GM12878 (cell line): ENCODE measurements at regions not wholly inside any gene's neighbourhood (a gene's known extent, or its start where the extent isn't known, plus 50 kb on each side); places are given as distances from the start of the nearest gene placed in this dataset.

Source experiments
- ATAC-seq: fragments of 200-7000 bp; cut with Tn5 transposase; 3 replicates; pipeline ENCODE4 v1.9.1; 2020; ENCODE audit warnings: mild to moderate bottlenecking, moderate library complexity
- BruUV-seq: library from RNA; stranded (reverse); fragments of 400-500 nt; replicated peaks from 2 replicates; lab custom pipeline; 2021; lab: Mats Ljungman, UMichigan
- CTCF ChIA-PET: fragments of 300-600 bp; sonication (Branson Sonifier 250); formaldehyde crosslinking; extraction: SDS; loops from one replicate; lab custom pipeline; 2021; ENCODE audit warnings: inconsistent platforms; lab: Yijun Ruan, JAX
- POLR2A ChIA-PET: fragments of 350-600 bp; formaldehyde crosslinking; extraction: SDS; loops from one replicate; lab custom pipeline; 2021; ENCODE audit warnings: inconsistent platforms; lab: Charles Lee
- RAD21 ChIA-PET: fragments of 300-600 bp; sonication (Branson Sonifier 250); formaldehyde crosslinking; loops from one replicate; lab custom pipeline; 2023; ENCODE audit warnings: antibody characterized with exemption; ENCODE audit not compliant: unreplicated experiment; lab: Charles Lee
- SMC1A ChIA-PET: fragments of 300-600 bp; sonication (Branson Sonifier 250); formaldehyde crosslinking; loops from one replicate; lab custom pipeline; 2023; ENCODE audit not compliant: unreplicated experiment, uncharacterized antibody; lab: Charles Lee
- DNase-seq: peaks from one replicate; pipeline ENCODE4 v3.0.0-alpha.2; 2011; ENCODE audit warnings: low read depth, low spot score
- FAIRE-seq: peaks from 3 replicates; lab custom pipeline; 2011; peaks lifted over from hg19 to GRCh38; lab: Jason Lieb, UNC
- H2AFZ ChIP-seq: 2 replicates; pipeline ENCODE4 v1.6.0; 2011; ENCODE audit warnings: low read depth, low read length, control low read depth; ENCODE audit not compliant: control insufficient read depth
- H3K27ac ChIP-seq: 2 replicates; pipeline ENCODE4 v1.5.1; 2011; ENCODE audit warnings: control low read depth; ENCODE audit not compliant: control insufficient read depth, insufficient read depth
- H3K27me3 ChIP-seq, 2 experiments: replicated peaks in 1 of 2; 2 replicates each; pipeline versions ENCODE4 v1.6.0 to v1.6.1; 2011; ENCODE audit warnings: low read length in 1 of 2; ENCODE audit not compliant: control insufficient read depth in 2 of 2, insufficient read depth in 2 of 2
- H3K36me3 ChIP-seq, 2 experiments: 2 replicates each; pipeline ENCODE4 v1.5.1; 2011; ENCODE audit warnings: low read length in 1 of 2; ENCODE audit not compliant: control insufficient read depth in 2 of 2, insufficient read depth in 2 of 2
- H3K4me1 ChIP-seq: 2 replicates; pipeline ENCODE4 v1.6.1; 2011; ENCODE audit warnings: mild to moderate bottlenecking, low read length, moderate library complexity, mixed read lengths; ENCODE audit not compliant: control insufficient read depth, insufficient read depth
- H3K4me2 ChIP-seq: 2 replicates; pipeline ENCODE4 v1.6.0; 2011; ENCODE audit warnings: control low read depth; ENCODE audit not compliant: control insufficient read depth, insufficient read depth
- H3K4me3 ChIP-seq: fragments of 200-600 bp; sonication (generic); 2 replicates; pipeline ENCODE4 v1.5.1; 2016
- H3K79me2 ChIP-seq: 2 replicates; pipeline ENCODE4 v1.6.0; 2011; ENCODE audit warnings: low read length; ENCODE audit not compliant: control insufficient read depth, insufficient read depth
- H3K9ac ChIP-seq: 2 replicates; pipeline ENCODE4 v1.8.0; 2011; ENCODE audit warnings: low read length, control low read depth, mixed read lengths; ENCODE audit not compliant: control insufficient read depth, insufficient read depth
- H3K9me3 ChIP-seq: replicated peaks from 3 replicates; pipeline ENCODE4 v1.5.1; 2011; ENCODE audit warnings: mild to moderate bottlenecking, low read length; ENCODE audit not compliant: control insufficient read depth, insufficient read depth
- H4K20me1 ChIP-seq: 2 replicates; pipeline ENCODE4 v1.6.0; 2011; ENCODE audit not compliant: control insufficient read depth, insufficient read depth
- ASH2L ChIP-seq: fragments of 300-600, 200-600 bp; sonication (generic); IDR thresholded peaks from 2 replicates; pipeline ENCODE4 v1.6.1; 2017; ENCODE audit warnings: low read depth, mild to moderate bottlenecking, borderline replicate concordance
- ATF7 ChIP-seq: fragments of 450-650 bp; IDR thresholded peaks from 2 replicates; pipeline ENCODE4 v1.6.1; 2016; ENCODE audit warnings: low read depth, mild to moderate bottlenecking
- BCL11A ChIP-seq: IDR thresholded peaks from 2 replicates; pipeline ENCODE4 v1.6.1; 2011; ENCODE audit warnings: low read depth, low read length
- BMI1 ChIP-seq: fragments of 450-650 bp; IDR thresholded peaks from 2 replicates; pipeline ENCODE4 v1.6.1; 2016; ENCODE audit warnings: mild to moderate bottlenecking, moderate library complexity, borderline replicate concordance
- CEBPB ChIP-seq, 2 experiments: fragments of 150-350 bp in 1 of 2; IDR thresholded peaks; 2 replicates each; pipeline ENCODE4 v1.6.1; 2012 to 2014; ENCODE audit warnings: low read depth in 2 of 2, low read length in 2 of 2, borderline replicate concordance in 1 of 2, inconsistent platforms in 1 of 2
- CREB1 ChIP-seq: IDR thresholded peaks from 2 replicates; pipeline ENCODE4 v1.6.1; 2012; ENCODE audit warnings: low read depth, mild to moderate bottlenecking, inconsistent platforms
- ELK1 ChIP-seq: IDR thresholded peaks from 2 replicates; pipeline ENCODE4 v1.6.1; 2012; ENCODE audit warnings: low read depth, low read length, improper control_type of control experiment
- FOXM1 ChIP-seq: IDR thresholded peaks from 2 replicates; pipeline ENCODE4 v1.6.1; 2012; ENCODE audit warnings: low read depth, mild to moderate bottlenecking, inconsistent platforms, low read length, moderate library complexity
- HCFC1 ChIP-seq: fragments of 150-350 bp; IDR thresholded peaks from 2 replicates; pipeline ENCODE4 v1.6.1; 2014; ENCODE audit warnings: low read length
- MYB ChIP-seq: fragments of 150-350 bp; IDR thresholded peaks from 2 replicates; pipeline ENCODE4 v1.6.1; 2014; ENCODE audit warnings: mild to moderate bottlenecking, low read depth, low read length, borderline replicate concordance
- PAX5 ChIP-seq: IDR thresholded peaks from 2 replicates; pipeline ENCODE4 v1.6.1; 2011; ENCODE audit warnings: low read depth, low read length, borderline replicate concordance
- PML ChIP-seq: IDR thresholded peaks from 2 replicates; pipeline ENCODE4 v1.6.1; 2012; ENCODE audit warnings: low read length, inconsistent platforms
- POLR2AphosphoS5 ChIP-seq: IDR thresholded peaks from 2 replicates; pipeline ENCODE4 v1.6.1; 2011; ENCODE audit warnings: mild to moderate bottlenecking, low read length, inconsistent platforms
- RB1 ChIP-seq: fragments of 450-650 bp; formaldehyde crosslinking; IDR thresholded peaks from 2 replicates; pipeline ENCODE4 v1.6.1; 2017; ENCODE audit warnings: mild to moderate bottlenecking, borderline replicate concordance
- SIN3A ChIP-seq: IDR thresholded peaks from 2 replicates; pipeline ENCODE4 v1.6.1; 2012; ENCODE audit warnings: low read depth, low read length, improper control_type of control experiment
- ZNF217 ChIP-seq: fragments of 450-650 bp; IDR thresholded peaks from 2 replicates; pipeline ENCODE4 v1.6.1; 2017; ENCODE audit warnings: antibody characterized with exemption, mild to moderate bottlenecking
- ZNF24 ChIP-seq: fragments of 450-650 bp; IDR thresholded peaks from 2 replicates; pipeline ENCODE4 v1.6.1; 2017; ENCODE audit warnings: antibody characterized with exemption, mild to moderate bottlenecking
- ZNF384 ChIP-seq: IDR thresholded peaks from 2 replicates; pipeline ENCODE4 v1.6.1; 2012; ENCODE audit warnings: low read depth, mild to moderate bottlenecking, low read length, improper control_type of control experiment, borderline replicate concordance
- WGBS: methylation state at CpG from one replicate; pipeline ENCODE4 v1.1.6; 2016; ENCODE audit warnings: low lambda C conversion rate; ENCODE audit not compliant: insufficient replicate concordance, insufficient coverage; ENCODE audit errors: missing lambda C conversion rate; 5-methylcytosine and 5-hydroxymethylcytosine counted together
- in situ Hi-C: fragments of 300-500 bp; cut with MboI; formaldehyde crosslinking; loops from 9 replicates; pipeline ENCODE4 v1.14.3; 2018; ENCODE audit warnings: mixed read lengths
- intact Hi-C: fragments of 100-400 bp; cut with micrococcal nuclease; formaldehyde crosslinking; loops from one replicate; pipeline ENCODE4 v1.14.2; 2022; ENCODE audit not compliant: unreplicated experiment
- TF ChIP-seq, protein P1 (sequence below): fragments of 150-350 bp; IDR thresholded peaks from 2 replicates; pipeline ENCODE4 v1.6.1; 2014; ENCODE audit warnings: mild to moderate bottlenecking, low read depth, low read length
- TF ChIP-seq, protein P2 (sequence below): IDR thresholded peaks from 2 replicates; pipeline ENCODE4 v1.6.1; 2012; ENCODE audit warnings: improper control_type of control experiment, low read depth, low read length; ENCODE audit not compliant: insufficient replicate concordance

DNA sequence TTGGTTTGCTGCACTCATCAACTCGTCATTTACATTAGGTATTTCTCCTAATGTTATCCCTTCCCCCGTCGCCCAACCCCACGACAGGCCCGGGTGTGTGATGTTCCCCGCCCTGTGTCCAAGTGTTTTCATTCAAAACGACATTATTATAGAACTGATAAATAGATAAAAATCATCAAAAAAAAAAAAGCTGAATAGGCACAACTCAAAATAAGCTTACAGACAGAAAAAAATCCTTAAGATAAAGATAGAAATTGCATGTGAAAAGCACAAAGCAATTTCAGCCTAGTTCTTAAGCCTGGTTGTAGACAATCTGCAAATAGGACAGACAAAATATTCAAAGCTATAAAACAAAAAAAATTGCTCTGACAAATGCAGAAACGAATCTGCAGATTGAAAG, 142.9 kb upstream of the LNX1 start:
- RAD21 ChIA-PET: no interaction called here
- Histone ChIP-seq H3K4me3 (no peak overlapping the region), H4K20me1 (no peaks in the 10 kb centered on the region), H3K9me3 (no peaks in the 10 kb centered on the region; the same call in 2 of the 3 replicates), H3K36me3 (no peaks in the 10 kb centered on the region), H3K79me2 (no peaks in the 10 kb centered on the region), H3K9ac (no peak overlapping the region), H3K27ac (no peak overlapping the region), H3K4me1 (no peaks in the 10 kb centered on the region), H2AFZ (no peak overlapping the region), H3K4me2 (no peak overlapping the region), H3K27me3 (no peaks in the 10 kb centered on the region)
- 47% methylated on average over 8 of the region's 8 CpGs for WGBS
- no TSS peak for BruUV-seq
- CTCF ChIA-PET: interaction anchor here (0.8 to 1.0 kb wide), 2 partner anchors 12 to 28 kb away, joined by 4 to 6 read pairs; no protein-coding TSS in a partner anchor
- POLR2A ChIA-PET: no interaction called here
- ATAC-seq (no peak), DNase-seq (no peak), FAIRE-seq (no peak)
- in situ Hi-C loops: no loop called here
- TF ChIP-seq BMI1 (no peak), PML (no peak), RB1 (no peak), ASH2L (no peak), HCFC1 (no peak), ATF7 (no peak), CEBPB (IDR thresholded peaks at IDR 0.05; ENCODE audit: borderline replicate concordance in 1 of 2, low read depth in 2 of 2, low read length in 2 of 2) (no peak), ZNF24 (no peak), ZNF384 (no peak), POLR2AphosphoS5 (no peak), ZNF217 (no peak), FOXM1 (no peak), SIN3A (no peak), MYB (no peak), PAX5 (no peak), BCL11A (no peak), CREB1 (no peak), ELK1 (no peak)
- TF ChIP-seq, protein P1, sequence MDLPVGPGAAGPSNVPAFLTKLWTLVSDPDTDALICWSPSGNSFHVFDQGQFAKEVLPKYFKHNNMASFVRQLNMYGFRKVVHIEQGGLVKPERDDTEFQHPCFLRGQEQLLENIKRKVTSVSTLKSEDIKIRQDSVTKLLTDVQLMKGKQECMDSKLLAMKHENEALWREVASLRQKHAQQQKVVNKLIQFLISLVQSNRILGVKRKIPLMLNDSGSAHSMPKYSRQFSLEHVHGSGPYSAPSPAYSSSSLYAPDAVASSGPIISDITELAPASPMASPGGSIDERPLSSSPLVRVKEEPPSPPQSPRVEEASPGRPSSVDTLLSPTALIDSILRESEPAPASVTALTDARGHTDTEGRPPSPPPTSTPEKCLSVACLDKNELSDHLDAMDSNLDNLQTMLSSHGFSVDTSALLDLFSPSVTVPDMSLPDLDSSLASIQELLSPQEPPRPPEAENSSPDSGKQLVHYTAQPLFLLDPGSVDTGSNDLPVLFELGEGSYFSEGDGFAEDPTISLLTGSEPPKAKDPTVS: no peak
- TF ChIP-seq, protein P2, sequence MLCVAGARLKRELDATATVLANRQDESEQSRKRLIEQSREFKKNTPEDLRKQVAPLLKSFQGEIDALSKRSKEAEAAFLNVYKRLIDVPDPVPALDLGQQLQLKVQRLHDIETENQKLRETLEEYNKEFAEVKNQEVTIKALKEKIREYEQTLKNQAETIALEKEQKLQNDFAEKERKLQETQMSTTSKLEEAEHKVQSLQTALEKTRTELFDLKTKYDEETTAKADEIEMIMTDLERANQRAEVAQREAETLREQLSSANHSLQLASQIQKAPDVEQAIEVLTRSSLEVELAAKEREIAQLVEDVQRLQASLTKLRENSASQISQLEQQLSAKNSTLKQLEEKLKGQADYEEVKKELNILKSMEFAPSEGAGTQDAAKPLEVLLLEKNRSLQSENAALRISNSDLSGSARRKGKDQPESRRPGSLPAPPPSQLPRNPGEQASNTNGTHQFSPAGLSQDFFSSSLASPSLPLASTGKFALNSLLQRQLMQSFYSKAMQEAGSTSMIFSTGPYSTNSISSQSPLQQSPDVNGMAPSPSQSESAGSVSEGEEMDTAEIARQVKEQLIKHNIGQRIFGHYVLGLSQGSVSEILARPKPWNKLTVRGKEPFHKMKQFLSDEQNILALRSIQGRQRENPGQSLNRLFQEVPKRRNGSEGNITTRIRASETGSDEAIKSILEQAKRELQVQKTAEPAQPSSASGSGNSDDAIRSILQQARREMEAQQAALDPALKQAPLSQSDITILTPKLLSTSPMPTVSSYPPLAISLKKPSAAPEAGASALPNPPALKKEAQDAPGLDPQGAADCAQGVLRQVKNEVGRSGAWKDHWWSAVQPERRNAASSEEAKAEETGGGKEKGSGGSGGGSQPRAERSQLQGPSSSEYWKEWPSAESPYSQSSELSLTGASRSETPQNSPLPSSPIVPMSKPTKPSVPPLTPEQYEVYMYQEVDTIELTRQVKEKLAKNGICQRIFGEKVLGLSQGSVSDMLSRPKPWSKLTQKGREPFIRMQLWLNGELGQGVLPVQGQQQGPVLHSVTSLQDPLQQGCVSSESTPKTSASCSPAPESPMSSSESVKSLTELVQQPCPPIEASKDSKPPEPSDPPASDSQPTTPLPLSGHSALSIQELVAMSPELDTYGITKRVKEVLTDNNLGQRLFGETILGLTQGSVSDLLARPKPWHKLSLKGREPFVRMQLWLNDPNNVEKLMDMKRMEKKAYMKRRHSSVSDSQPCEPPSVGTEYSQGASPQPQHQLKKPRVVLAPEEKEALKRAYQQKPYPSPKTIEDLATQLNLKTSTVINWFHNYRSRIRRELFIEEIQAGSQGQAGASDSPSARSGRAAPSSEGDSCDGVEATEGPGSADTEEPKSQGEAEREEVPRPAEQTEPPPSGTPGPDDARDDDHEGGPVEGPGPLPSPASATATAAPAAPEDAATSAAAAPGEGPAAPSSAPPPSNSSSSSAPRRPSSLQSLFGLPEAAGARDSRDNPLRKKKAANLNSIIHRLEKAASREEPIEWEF: no peak
- intact Hi-C loops: no loop called here
- SMC1A ChIA-PET: interaction anchor here (0.5 to 1.4 kb wide), 5 partner anchors 9 to 27 kb away, joined by 3 to 4 read pairs (median 3); no protein-coding TSS in a partner anchor
